ENCODE measurements at regions not wholly inside any gene's neighbourhood (a gene's known extent, or its start where the extent isn't known, plus 50 kb on each side); places are given as distances from the start of the nearest gene placed in this dataset.
"Not testable (repeated sequence)": the region's sequence is repeated elsewhere in the genome, so short reads cannot be mapped to it uniquely, and the experiment has no call there.

- H3K4me1 ChIP-seq (ENCODE audit: control insufficient read depth in 1 of 2, extremely low read depth in 1 of 2, insufficient read depth in 2 of 2, low read length in 2 of 2); DNase-seq; ATAC-seq (replicated peaks in 1 of 4); H3K36me3 ChIP-seq (ENCODE audit: control insufficient read depth in 2 of 2, extremely low read depth in 1 of 2, insufficient read depth in 1 of 2, low read length in 1 of 2); H3K9me3 ChIP-seq; H3K27me3 ChIP-seq (replicated peaks in 1 of 2; ENCODE audit: control insufficient read depth in 2 of 2, extremely low read depth in 1 of 2, insufficient read depth in 2 of 2, low read length in 1 of 2); H3K27ac Mint-ChIP-seq; CTCF ChIA-PET; H3K9me3 Mint-ChIP-seq; H3K4me1 Mint-ChIP-seq; H3K36me3 Mint-ChIP-seq; POLR2A ChIA-PET; H3K27me3 Mint-ChIP-seq; H3K4me3 ChIP-seq (ENCODE audit: control insufficient read depth in 1 of 2, extremely low read depth in 1 of 2, low read length in 1 of 2); H3K4me3 Mint-ChIP-seq; H3K27ac ChIP-seq (ENCODE audit: low read length): not testable (repeated sequence)
- 100% methylated on average over 1 of the region's 2 CpGs for WGBS (ENCODE audit: insufficient coverage)
Observed at GRCh38 chr4:128641566-128641965, 167.9 kb upstream of the JADE1 start.

GRCh38 chr4:128639541-128640270, 169.8 kb upstream of the JADE1 start:
- Histone ChIP-seq H3K36me3 (ENCODE audit: control insufficient read depth in 2 of 2, extremely low read depth in 1 of 2, insufficient read depth in 1 of 2, low read length in 1 of 2) (no peaks in the 10 kb centered on the region), H3K4me3 (ENCODE audit: control insufficient read depth in 1 of 2, extremely low read depth in 1 of 2, low read length in 1 of 2) (no peak overlapping the region), H3K4me1 (ENCODE audit: control insufficient read depth in 1 of 2, extremely low read depth in 1 of 2, insufficient read depth in 2 of 2, low read length in 2 of 2) (no peaks in the 10 kb centered on the region), H3K27me3 (replicated peaks in 1 of 2; ENCODE audit: control insufficient read depth in 2 of 2, extremely low read depth in 1 of 2, insufficient read depth in 2 of 2, low read length in 1 of 2) (no peaks in the 10 kb centered on the region), H3K27ac (ENCODE audit: low read length) (no peak overlapping the region), H3K9me3 (no peaks in the 10 kb centered on the region)
- H3K36me3 Mint-ChIP-seq, result no peaks in the 10 kb centered on the region
- WGBS (ENCODE audit: insufficient coverage), result 75% methylated on average over 2 of the region's 2 CpGs
- no peaks in the 10 kb centered on the region for H3K9me3 Mint-ChIP-seq
- DNase-seq (no peak), ATAC-seq (replicated peaks in 1 of 4) (no peak)
- ChIA-PET POLR2A (no interaction called here), CTCF (no interaction called here)
- no peak overlapping the region for H3K4me3 Mint-ChIP-seq
- no peaks in the 10 kb centered on the region for H3K4me1 Mint-ChIP-seq
- peaks cover 0 to 5% of the 10 kb centered on the region in 2 donors for H3K27me3 Mint-ChIP-seq
- H3K27ac Mint-ChIP-seq, result no peak overlapping the region

GRCh38 chr4:128636906-128637305, 172.6 kb upstream of the JADE1 start:
- ChIA-PET POLR2A (no interaction called here), CTCF (no interaction called here)
- Histone ChIP-seq H3K27me3 (replicated peaks in 1 of 2; ENCODE audit: control insufficient read depth in 2 of 2, extremely low read depth in 1 of 2, insufficient read depth in 2 of 2, low read length in 1 of 2) (no peaks in the 10 kb centered on the region), H3K9me3 (no peaks in the 10 kb centered on the region), H3K4me3 (ENCODE audit: control insufficient read depth in 1 of 2, extremely low read depth in 1 of 2, low read length in 1 of 2) (no peak overlapping the region), H3K27ac (ENCODE audit: low read length) (no peak overlapping the region), H3K36me3 (ENCODE audit: control insufficient read depth in 2 of 2, extremely low read depth in 1 of 2, insufficient read depth in 1 of 2, low read length in 1 of 2) (no peaks in the 10 kb centered on the region), H3K4me1 (ENCODE audit: control insufficient read depth in 1 of 2, extremely low read depth in 1 of 2, insufficient read depth in 2 of 2, low read length in 2 of 2) (no peaks in the 10 kb centered on the region)
- Mint-ChIP-seq H3K36me3 (no peaks in the 10 kb centered on the region), H3K4me3 (no peak overlapping the region), H3K27ac (no peak overlapping the region), H3K9me3 (no peaks in the 10 kb centered on the region), H3K27me3 (peaks cover 0 to 5% of the 10 kb centered on the region in 2 donors), H3K4me1 (no peaks in the 10 kb centered on the region)
- ATAC-seq (replicated peaks in 1 of 4), result no peak
- no peak for DNase-seq
- 67% methylated on average over 2 of the region's 2 CpGs for WGBS (ENCODE audit: insufficient coverage)

GRCh38 chr4:128635955-128636560, 173.4 kb upstream of the JADE1 start:
- no peaks in the 10 kb centered on the region for H3K4me1 ChIP-seq (ENCODE audit: control insufficient read depth in 1 of 2, extremely low read depth in 1 of 2, insufficient read depth in 2 of 2, low read length in 2 of 2)
- no peak for ATAC-seq (replicated peaks in 1 of 4)
- no peaks in the 10 kb centered on the region for H3K36me3 ChIP-seq (ENCODE audit: control insufficient read depth in 2 of 2, extremely low read depth in 1 of 2, insufficient read depth in 1 of 2, low read length in 1 of 2)
- Mint-ChIP-seq H3K27ac (no peak overlapping the region), H3K9me3 (no peaks in the 10 kb centered on the region), H3K27me3 (peaks cover 0 to 5% of the 10 kb centered on the region in 2 donors), H3K4me1 (no peaks in the 10 kb centered on the region), H3K4me3 (no peak overlapping the region), H3K36me3 (no peaks in the 10 kb centered on the region)
- H3K27ac ChIP-seq (ENCODE audit: low read length), result no peak overlapping the region
- no peaks in the 10 kb centered on the region for H3K9me3 ChIP-seq
- CTCF ChIA-PET, result no interaction called here
- no peak overlapping the region for H3K4me3 ChIP-seq (ENCODE audit: control insufficient read depth in 1 of 2, extremely low read depth in 1 of 2, low read length in 1 of 2)
- 63% methylated on average over 2 of the region's 5 CpGs for WGBS (ENCODE audit: insufficient coverage)
- no peak for DNase-seq
- no peaks in the 10 kb centered on the region for H3K27me3 ChIP-seq (replicated peaks in 1 of 2; ENCODE audit: control insufficient read depth in 2 of 2, extremely low read depth in 1 of 2, insufficient read depth in 2 of 2, low read length in 1 of 2)
- POLR2A ChIA-PET, result no interaction called here

- WGBS (ENCODE audit: insufficient coverage), result 93% methylated on average over 12 of the region's 19 CpGs
- ATAC-seq (replicated peaks in 1 of 4), result no peak
- H3K9me3 Mint-ChIP-seq, result no peaks in the 10 kb centered on the region
- POLR2A ChIA-PET, result no interaction called here
- H3K27ac ChIP-seq (ENCODE audit: low read length), result no peak overlapping the region
- no peak for DNase-seq
- H3K27me3 Mint-ChIP-seq, result peaks cover 0 to 5% of the 10 kb centered on the region in 2 donors
- no peaks in the 10 kb centered on the region for H3K4me1 Mint-ChIP-seq
- no peak overlapping the region for H3K4me3 ChIP-seq (ENCODE audit: control insufficient read depth in 1 of 2, extremely low read depth in 1 of 2, low read length in 1 of 2)
- H3K36me3 Mint-ChIP-seq, result no peaks in the 10 kb centered on the region
- H3K36me3 ChIP-seq (ENCODE audit: control insufficient read depth in 2 of 2, extremely low read depth in 1 of 2, insufficient read depth in 1 of 2, low read length in 1 of 2), result no peaks in the 10 kb centered on the region
- no peaks in the 10 kb centered on the region for H3K9me3 ChIP-seq
- no peak overlapping the region for H3K27ac Mint-ChIP-seq
- H3K4me1 ChIP-seq (ENCODE audit: control insufficient read depth in 1 of 2, extremely low read depth in 1 of 2, insufficient read depth in 2 of 2, low read length in 2 of 2), result no peaks in the 10 kb centered on the region
- H3K27me3 ChIP-seq (replicated peaks in 1 of 2; ENCODE audit: control insufficient read depth in 2 of 2, extremely low read depth in 1 of 2, insufficient read depth in 2 of 2, low read length in 1 of 2), result no peaks in the 10 kb centered on the region
- no peak overlapping the region for H3K4me3 Mint-ChIP-seq
- CTCF ChIA-PET, result no interaction called here
Observed at GRCh38 chr4:128635141-128635954, 174.2 kb upstream of the JADE1 start.

GRCh38 chr4:128633067-128633466, 176.4 kb upstream of the JADE1 start:
- ChIA-PET CTCF (no interaction called here), POLR2A (no interaction called here)
- Histone ChIP-seq H3K4me1 (ENCODE audit: control insufficient read depth in 1 of 2, extremely low read depth in 1 of 2, insufficient read depth in 2 of 2, low read length in 2 of 2) (no peaks in the 10 kb centered on the region), H3K27me3 (replicated peaks in 1 of 2; ENCODE audit: control insufficient read depth in 2 of 2, extremely low read depth in 1 of 2, insufficient read depth in 2 of 2, low read length in 1 of 2) (no peaks in the 10 kb centered on the region), H3K9me3 (no peaks in the 10 kb centered on the region), H3K36me3 (ENCODE audit: control insufficient read depth in 2 of 2, extremely low read depth in 1 of 2, insufficient read depth in 1 of 2, low read length in 1 of 2) (no peaks in the 10 kb centered on the region), H3K4me3 (ENCODE audit: control insufficient read depth in 1 of 2, extremely low read depth in 1 of 2, low read length in 1 of 2) (no peak overlapping the region), H3K27ac (ENCODE audit: low read length) (no peak overlapping the region)
- H3K4me1 Mint-ChIP-seq, result no peaks in the 10 kb centered on the region
- H3K4me3 Mint-ChIP-seq, result no peak overlapping the region
- H3K27me3 Mint-ChIP-seq, result peaks cover 0 to 5% of the 10 kb centered on the region in 2 donors
- ATAC-seq (replicated peaks in 1 of 4) (no peak), DNase-seq (no peak)
- H3K27ac Mint-ChIP-seq, result no peak overlapping the region
- 40% methylated on average over 1 of the region's 1 CpG for WGBS (ENCODE audit: insufficient coverage)
- H3K36me3 Mint-ChIP-seq, result no peaks in the 10 kb centered on the region
- H3K9me3 Mint-ChIP-seq, result no peaks in the 10 kb centered on the region

Data from T-cell (primary cell).